HG02798 (cell line): ENCODE measurements at regions not wholly inside any gene's neighbourhood (a gene's known extent, or its start where the extent isn't known, plus 50 kb on each side); places are given as distances from the start of the nearest gene placed in this dataset.
"Not testable (repeated sequence)": the region's sequence is repeated elsewhere in the genome, so short reads cannot be mapped to it uniquely, and the experiment has no call there.

ENCODE experiments used
- ATAC-seq: cut with Tn5 transposase; IDR thresholded peaks from one replicate; pipeline ENCODE4 v1.9.1; 2021; ENCODE audit warnings: mild to moderate bottlenecking; ENCODE audit not compliant: unreplicated experiment, poor library complexity

DNA sequence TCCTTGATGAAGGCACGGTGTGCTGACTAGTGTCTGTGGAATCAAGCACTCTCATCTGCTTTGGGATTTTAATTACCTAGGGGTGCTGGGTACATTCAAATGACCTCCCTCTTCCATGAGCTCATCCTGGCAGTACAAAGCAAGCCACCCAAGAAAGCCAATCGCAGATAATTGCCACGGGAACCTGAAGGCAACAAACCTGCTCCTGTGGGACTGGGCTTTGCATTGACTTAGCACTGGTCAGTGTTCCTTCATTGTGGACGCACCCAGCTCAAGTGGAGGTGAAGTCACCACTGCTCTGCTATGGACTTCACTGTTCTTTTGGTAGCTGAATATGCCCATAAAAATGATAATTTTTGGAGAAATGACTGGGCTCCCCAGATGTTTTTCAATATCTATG, 261.6 kb upstream of the FERMT1 start:
- ATAC-seq, result no peak

DNA sequence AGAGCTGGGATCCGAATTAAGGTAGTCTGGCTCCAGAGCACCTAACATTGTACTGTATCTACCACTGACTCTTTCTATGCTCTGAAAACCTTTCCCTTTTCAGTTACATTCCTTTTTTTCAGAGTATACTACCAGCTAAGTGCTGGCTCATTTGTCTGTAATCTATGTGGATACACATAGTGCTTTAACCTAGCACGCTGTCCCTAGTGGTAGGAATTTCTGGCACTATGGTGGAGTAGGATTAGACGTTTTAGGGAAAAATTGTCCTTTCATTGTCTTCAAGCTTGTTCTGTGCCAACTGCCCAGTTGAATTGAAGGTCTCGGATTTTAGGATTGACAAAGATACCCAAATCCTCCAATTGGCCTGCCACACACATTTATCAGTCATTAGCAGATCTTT, 259.1 kb upstream of the FERMT1 start:
- ATAC-seq, result no peak

DNA sequence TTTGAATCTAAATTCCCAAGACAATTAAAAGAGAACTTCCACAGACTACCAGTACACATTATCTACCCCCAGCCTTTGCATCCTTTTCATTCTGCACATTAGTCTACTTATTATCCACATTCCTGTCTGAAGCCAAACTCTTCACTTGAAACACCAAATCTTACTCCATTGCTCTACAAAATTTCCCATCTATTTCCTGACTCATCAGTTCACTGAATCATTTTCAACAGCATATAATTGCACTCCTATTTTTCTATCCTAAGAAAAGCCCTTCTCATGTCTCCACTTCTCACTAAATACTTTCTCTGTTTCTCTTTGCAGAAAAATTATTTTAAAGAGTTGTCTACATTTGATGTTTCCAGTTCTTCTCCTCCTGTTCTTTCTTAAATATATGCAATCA, 239.4 kb upstream of the FERMT1 start:
- no peak for ATAC-seq

- no peak for ATAC-seq
Observed at GRCh38 chr20:6360766-6361165, 237.9 kb upstream of the FERMT1 start.

DNA sequence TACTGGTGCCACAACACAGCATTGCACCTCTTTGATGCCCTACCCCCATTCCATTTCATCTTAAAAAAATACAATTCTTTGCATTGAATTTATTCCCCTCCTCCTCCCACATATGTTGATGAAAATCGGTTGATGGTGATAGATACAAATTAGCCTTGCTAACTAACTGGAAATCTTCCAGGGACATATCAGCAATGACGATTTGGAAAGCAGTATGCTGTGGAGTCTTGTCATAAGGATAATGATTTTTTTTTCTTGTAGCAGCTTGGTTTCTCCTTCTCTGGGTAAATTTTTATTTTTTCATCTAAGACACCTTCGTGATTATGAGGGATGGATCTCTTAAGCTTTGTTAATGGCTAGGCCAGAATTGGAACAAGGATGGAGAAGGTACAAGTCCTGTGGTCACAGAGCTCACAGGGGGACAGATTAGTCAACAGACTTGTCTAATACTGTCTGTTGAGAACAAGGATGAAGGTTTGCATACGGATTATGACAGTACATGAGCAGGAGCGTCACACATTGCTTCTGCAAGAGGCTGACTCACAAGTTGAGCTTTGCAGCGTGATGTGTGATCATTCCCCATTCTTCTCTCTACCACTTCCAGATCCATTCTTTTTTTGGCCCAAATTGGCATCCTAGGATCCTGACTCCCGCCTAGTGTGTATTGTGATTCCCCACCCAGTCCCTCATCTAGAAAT, 233.1 kb upstream of the FERMT1 start:
- no peak for ATAC-seq

- no peak for ATAC-seq
Observed at GRCh38 chr20:6348908-6349307, 226.1 kb upstream of the FERMT1 start.

DNA sequence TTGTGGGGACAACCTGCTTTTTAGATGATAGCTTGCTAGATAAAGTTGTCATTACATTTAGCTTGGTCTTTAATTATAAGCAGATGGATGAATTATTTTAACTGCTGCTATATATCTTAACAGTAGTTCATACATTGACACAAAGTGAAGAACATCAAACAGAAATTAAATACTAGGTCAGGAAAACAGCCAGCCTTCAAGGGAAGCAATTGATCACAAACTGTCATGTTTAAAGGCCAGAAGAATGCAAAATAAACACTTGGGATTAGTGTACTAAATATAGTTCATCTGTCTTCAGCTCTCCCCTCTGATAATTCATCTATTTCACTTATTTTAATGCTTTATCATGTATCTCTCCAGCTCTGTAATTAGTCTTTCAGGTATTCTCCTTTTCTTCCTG, 225.1 kb upstream of the FERMT1 start:
- ATAC-seq, result no peak

- ATAC-seq, result no peak
Observed at GRCh38 chr20:6341491-6341890, 218.7 kb upstream of the FERMT1 start.

DNA sequence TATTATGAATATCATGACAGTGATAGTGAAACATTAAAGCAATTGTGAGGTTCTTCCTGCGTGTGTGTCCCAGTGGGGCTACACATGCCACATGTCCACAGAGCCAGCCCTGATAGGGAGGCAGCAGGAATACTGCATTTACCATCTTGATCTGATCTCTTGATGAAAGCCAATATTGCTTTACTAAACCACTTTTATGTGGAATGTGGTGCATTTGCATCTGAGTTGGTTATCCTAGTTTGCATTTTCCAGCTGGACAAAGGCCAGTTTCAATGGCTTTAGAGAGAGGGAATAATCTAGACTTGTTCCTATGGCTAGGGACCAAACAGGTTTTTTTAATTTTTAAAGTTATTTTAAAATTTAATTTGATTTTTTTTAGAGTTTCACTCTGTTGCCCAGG, 216.3 kb upstream of the FERMT1 start:
- ATAC-seq, result no peak

DNA sequence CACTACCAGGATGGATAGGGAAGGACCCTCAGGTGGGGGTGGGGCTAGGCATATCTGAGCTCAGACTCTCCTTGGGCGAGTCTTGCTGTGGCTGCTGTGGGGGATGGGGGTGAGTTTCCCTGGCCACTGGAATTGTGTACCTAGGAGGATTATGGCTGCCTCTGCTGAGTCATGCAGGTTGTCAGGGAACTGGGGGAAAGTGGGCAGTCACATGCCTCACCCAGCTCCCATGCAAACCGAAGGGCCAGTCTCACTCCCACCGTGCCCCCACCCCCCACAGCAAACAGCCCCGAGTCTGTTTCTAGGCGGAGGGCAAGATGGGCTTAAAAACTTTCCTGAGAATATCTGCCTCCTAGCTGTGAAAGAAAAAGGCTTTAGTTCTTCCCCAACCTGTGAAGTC, 210.3 kb upstream of the FERMT1 start:
- no peak for ATAC-seq

DNA sequence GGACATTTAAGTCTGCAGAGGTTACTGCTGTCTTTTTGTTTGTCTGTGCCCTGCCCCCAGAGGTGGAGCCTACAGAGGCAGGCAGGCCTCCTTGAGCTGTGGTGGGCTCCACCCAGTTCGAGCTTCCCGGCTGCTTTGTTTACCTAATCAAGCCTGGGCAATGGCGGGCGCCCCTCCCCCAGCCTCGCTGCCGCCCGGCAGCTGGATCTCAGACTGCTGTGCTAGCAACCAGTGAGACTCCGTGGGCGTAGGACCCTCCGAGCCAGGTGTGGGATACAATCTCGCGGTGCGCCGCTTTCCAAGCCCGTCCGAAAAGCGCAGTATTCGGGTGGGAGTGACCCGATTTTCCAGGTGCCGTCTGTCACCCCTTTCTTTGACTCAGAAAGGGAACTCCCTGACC, 198.4 kb upstream of the FERMT1 start:
- ATAC-seq, result not testable (repeated sequence)

- no peak for ATAC-seq
Observed at GRCh38 chr20:6311841-6312655, 189.2 kb upstream of the FERMT1 start.

GRCh38 chr20:6311097-6311496, 188.3 kb upstream of the FERMT1 start:
- ATAC-seq, result no peak

DNA sequence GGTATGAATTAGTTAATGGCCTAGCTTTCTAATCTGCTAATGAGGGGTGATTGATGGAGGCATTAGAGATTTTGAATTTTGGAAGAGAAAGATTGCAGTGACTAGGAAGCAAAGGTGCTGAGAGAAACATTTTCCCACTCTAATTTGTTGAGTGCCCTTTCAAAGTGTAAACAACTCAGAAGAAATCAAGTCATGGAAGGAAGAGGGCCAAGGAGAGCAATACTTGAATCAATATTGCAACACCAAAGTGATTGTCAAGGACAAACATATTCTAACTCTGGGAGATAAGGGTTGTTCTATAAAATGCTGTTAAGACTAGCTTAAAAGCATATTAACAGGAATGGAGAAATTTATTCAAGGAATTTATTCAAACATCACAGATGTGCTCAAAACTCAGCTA, 182.7 kb upstream of the FERMT1 start:
- ATAC-seq, result no peak

DNA sequence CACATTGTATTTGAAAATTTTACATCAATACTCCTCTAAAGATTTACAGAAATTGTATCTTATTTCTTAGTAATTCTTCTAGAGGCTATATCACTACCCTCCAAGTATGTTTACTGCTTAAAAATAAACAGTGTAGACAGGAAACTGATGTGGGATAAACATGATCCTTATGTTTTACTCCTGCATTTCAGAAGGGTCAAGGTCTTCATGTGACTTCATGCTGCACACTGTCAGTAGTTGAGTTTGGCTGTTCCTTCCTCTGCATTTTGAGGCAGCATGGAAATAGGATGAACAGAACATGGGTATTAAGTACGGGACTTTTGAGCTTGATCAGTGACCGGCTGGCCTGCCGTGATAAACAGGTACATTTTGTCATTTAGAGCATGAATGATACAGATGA, 179.2 kb upstream of the FERMT1 start:
- no peak for ATAC-seq

- ATAC-seq, result no peak
Observed at GRCh38 chr20:6299456-6299855, 176.6 kb upstream of the FERMT1 start.

DNA sequence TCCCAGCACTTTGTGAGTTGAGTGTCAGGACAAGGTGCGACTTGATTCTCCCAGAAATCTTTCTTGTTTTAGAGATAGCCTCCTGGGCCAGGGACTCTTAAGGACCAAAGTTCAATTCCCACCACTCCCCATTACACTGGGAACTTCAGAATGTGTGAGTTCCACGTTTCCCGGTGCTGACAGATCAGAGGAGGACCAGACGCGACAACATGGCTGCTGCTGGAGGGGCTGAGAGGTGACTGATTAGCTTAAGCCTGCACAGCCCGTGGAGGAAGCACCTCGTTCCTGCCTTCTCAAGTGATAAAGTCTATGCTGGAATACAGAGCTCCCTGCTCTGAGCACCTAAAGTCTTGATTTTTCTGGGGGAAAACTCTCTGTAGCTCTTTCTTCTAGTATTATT, 175.2 kb upstream of the FERMT1 start:
- no peak for ATAC-seq

DNA sequence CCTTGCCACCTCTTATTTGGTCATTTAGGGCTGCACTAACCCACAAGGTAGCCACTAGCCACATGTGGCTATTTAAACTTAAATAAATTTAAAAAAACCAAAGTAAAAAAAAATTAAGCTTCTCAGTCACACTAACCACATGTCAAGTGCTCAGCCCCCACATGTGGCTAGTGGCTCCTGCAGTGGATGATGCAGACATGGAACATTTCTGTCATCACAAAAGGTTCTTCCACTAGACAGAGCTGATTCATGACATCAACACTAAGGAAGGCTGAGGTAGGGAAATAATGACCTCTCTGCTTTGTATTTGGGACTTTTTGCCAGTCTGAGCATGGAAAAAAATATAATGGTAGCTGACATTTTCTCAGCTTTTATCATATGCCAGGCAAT, 173.0 kb upstream of the FERMT1 start:
- no peak for ATAC-seq

GRCh38 chr20:6295127-6295866, 172.5 kb upstream of the FERMT1 start:
- ATAC-seq, result no peak

DNA sequence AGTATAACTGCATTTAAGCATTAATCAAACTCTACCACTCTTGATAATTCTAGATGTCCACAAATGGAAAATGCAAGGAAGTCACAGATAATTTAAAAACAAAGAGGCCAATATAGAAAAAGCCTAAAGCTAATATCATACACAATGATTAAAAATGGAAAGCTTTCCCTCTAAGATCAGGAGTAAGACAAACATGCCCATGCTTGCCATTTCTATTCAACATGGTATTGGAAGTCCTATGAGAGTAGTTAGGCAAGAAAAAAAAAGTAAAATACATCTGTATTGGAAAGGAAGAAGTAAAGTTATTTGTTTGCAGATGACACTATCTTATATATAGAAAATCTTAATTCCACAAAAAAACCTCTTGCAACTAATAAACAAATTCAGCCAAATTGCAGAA, 164.6 kb upstream of the FERMT1 start:
- ATAC-seq, result no peak

DNA sequence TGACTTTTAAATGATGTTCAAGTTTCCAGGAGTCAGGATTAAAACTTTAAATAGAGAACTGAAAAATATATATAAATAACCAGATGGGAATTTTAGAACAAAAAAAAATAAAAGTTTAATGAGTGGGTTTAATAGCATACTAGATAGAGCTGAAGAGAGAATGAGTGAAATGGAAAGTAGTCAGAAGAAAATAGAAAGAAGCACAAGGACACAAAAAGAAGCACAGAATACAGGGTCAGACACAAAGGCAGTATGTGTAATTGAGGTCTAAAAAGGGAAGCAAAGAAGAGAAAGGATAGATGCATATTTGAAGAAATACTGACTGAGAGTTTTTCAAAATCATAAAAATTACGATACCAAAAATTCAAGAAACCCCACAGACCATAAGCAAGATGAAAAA, 159.8 kb upstream of the FERMT1 start:
- ATAC-seq, result no peak
